WTC11 (cell line): ENCODE measurements at regions not wholly inside any gene's neighbourhood (a gene's known extent, or its start where the extent isn't known, plus 50 kb on each side); places are given as distances from the start of the nearest gene placed in this dataset.

Experiments used
- ATAC-seq: fragments of 200-7000 bp; cut with Tn5 transposase; 2 replicates; pipeline ENCODE4 v1.10.0; 2021; ENCODE audit warnings: mild to moderate bottlenecking, moderate library complexity
- CTCF ChIA-PET: fragments of 300-600 bp; sonication (Branson Sonifier 250); formaldehyde crosslinking; loops from one replicate; lab custom pipeline; 2021; ENCODE audit warnings: antibody characterized with exemption; lab: Charles Lee
- POLR2A ChIA-PET: fragments of 350-600 bp; sonication (Branson Sonifier 250); formaldehyde crosslinking; loops from one replicate; lab custom pipeline; 2021; ENCODE audit warnings: antibody characterized with exemption; lab: Charles Lee
- DNase-seq: peaks from one replicate; pipeline ENCODE4 v3.0.0; 2021; ENCODE audit warnings: low spot score
- H3K27ac Mint-ChIP-seq: 2 replicates; pipeline ENCODE4 v1.8.0; 2021; ENCODE audit warnings: mixed read lengths
- H3K27me3 Mint-ChIP-seq: 2 replicates; pipeline ENCODE4 v1.8.0; 2021; ENCODE audit warnings: low read depth, mild to moderate bottlenecking, moderate library complexity, mixed read lengths
- H3K36me3 Mint-ChIP-seq: 2 replicates; pipeline ENCODE4 v1.8.0; 2021; ENCODE audit warnings: mixed read lengths
- H3K4me1 Mint-ChIP-seq: 2 replicates; pipeline ENCODE4 v1.8.0; 2022; ENCODE audit warnings: mixed read lengths
- H3K4me3 Mint-ChIP-seq: 2 replicates; pipeline ENCODE4 v1.8.0; 2021; ENCODE audit warnings: mild to moderate bottlenecking, moderate library complexity, mixed read lengths
- H3K9me3 Mint-ChIP-seq: 2 replicates; pipeline ENCODE4 v1.8.0; 2021; ENCODE audit warnings: mixed read lengths
- CBFB ChIP-seq: sonication (generic); formaldehyde crosslinking; IDR thresholded peaks from 2 replicates; pipeline ENCODE4 v1.8.1; 2022; ENCODE audit warnings: mild to moderate bottlenecking, low read depth, missing genetic modification reagents
- CREB1 ChIP-seq: sonication (generic); formaldehyde crosslinking; IDR thresholded peaks from 2 replicates; pipeline ENCODE4 v1.8.0; 2023; ENCODE audit warnings: mild to moderate bottlenecking, missing genetic modification reagents
- GABPB1 ChIP-seq: sonication (generic); formaldehyde crosslinking; IDR thresholded peaks from 2 replicates; pipeline ENCODE4 v1.8.1; 2023; ENCODE audit warnings: mild to moderate bottlenecking, missing genetic modification reagents
- IRF2 ChIP-seq: sonication (generic); formaldehyde crosslinking; IDR thresholded peaks from 2 replicates; pipeline ENCODE4 v1.8.0; 2022; ENCODE audit warnings: low read depth, missing genetic modification reagents, borderline replicate concordance
- MYBL2 ChIP-seq: sonication (generic); formaldehyde crosslinking; IDR thresholded peaks from 2 replicates; pipeline ENCODE4 v1.8.1; 2023; ENCODE audit warnings: mild to moderate bottlenecking, moderate library complexity, missing genetic modification reagents
- NR2C2 ChIP-seq: sonication (generic); formaldehyde crosslinking; IDR thresholded peaks from 2 replicates; pipeline ENCODE4 v1.8.0; 2022; ENCODE audit warnings: mild to moderate bottlenecking, missing genetic modification reagents
- RELA ChIP-seq: sonication (generic); formaldehyde crosslinking; IDR thresholded peaks from 2 replicates; pipeline ENCODE4 v1.8.1; 2022; ENCODE audit warnings: missing genetic modification reagents, mild to moderate bottlenecking, borderline replicate concordance
- SMAD3 ChIP-seq: sonication (generic); formaldehyde crosslinking; IDR thresholded peaks from 2 replicates; pipeline ENCODE4 v1.8.0; 2022; ENCODE audit warnings: missing genetic modification reagents, mild to moderate bottlenecking, borderline replicate concordance
- TCF7 ChIP-seq: sonication (generic); formaldehyde crosslinking; IDR thresholded peaks from 2 replicates; pipeline ENCODE4 v1.8.0; 2022; ENCODE audit warnings: mild to moderate bottlenecking, low read depth, missing genetic modification reagents, moderate library complexity
- TEAD4 ChIP-seq: sonication (generic); formaldehyde crosslinking; IDR thresholded peaks from 2 replicates; pipeline ENCODE4 v1.8.0; 2022; ENCODE audit warnings: mild to moderate bottlenecking, missing genetic modification reagents
- TP53 ChIP-seq: sonication (generic); formaldehyde crosslinking; IDR thresholded peaks from 2 replicates; pipeline ENCODE4 v1.8.1; 2023; ENCODE audit warnings: mild to moderate bottlenecking, missing genetic modification reagents
- ZBTB21 ChIP-seq: sonication (generic); formaldehyde crosslinking; IDR thresholded peaks from 2 replicates; pipeline ENCODE4 v1.8.1; 2023; ENCODE audit warnings: mild to moderate bottlenecking, missing genetic modification reagents, borderline replicate concordance
- ZNF138 ChIP-seq: sonication (generic); formaldehyde crosslinking; conservative IDR thresholded peaks from 2 replicates; pipeline ENCODE4 v1.8.1; 2022; ENCODE audit warnings: mild to moderate bottlenecking, moderate library complexity, missing genetic modification reagents
- ZNF416 ChIP-seq: fragments of 250-450 bp; sonication (Bioruptor Pico); IDR thresholded peaks from 2 replicates; pipeline ENCODE4 v1.9.0; 2021; ENCODE audit warnings: mild to moderate bottlenecking, inconsistent platforms
- TF ChIP-seq, protein P1 (sequence below): fragments of 250-450 bp; sonication (Bioruptor Pico); conservative IDR thresholded peaks from 2 replicates; pipeline ENCODE4 v1.9.0; 2021; ENCODE audit warnings: mild to moderate bottlenecking
- TF ChIP-seq, protein P2 (sequence below): sonication (generic); formaldehyde crosslinking; IDR thresholded peaks from 2 replicates; pipeline ENCODE4 v1.8.1; 2023; ENCODE audit warnings: mild to moderate bottlenecking, moderate library complexity, missing genetic modification reagents
- TF ChIP-seq, protein P3 (sequence below): sonication (generic); formaldehyde crosslinking; IDR thresholded peaks from 2 replicates; pipeline ENCODE4 v1.8.1; 2023; ENCODE audit warnings: mild to moderate bottlenecking, missing genetic modification reagents, moderate library complexity
- TF ChIP-seq, protein P4 (sequence below): sonication (generic); formaldehyde crosslinking; IDR thresholded peaks from 2 replicates; pipeline ENCODE4 v1.8.1; 2022; ENCODE audit warnings: missing genetic modification reagents, borderline replicate concordance

DNA sequence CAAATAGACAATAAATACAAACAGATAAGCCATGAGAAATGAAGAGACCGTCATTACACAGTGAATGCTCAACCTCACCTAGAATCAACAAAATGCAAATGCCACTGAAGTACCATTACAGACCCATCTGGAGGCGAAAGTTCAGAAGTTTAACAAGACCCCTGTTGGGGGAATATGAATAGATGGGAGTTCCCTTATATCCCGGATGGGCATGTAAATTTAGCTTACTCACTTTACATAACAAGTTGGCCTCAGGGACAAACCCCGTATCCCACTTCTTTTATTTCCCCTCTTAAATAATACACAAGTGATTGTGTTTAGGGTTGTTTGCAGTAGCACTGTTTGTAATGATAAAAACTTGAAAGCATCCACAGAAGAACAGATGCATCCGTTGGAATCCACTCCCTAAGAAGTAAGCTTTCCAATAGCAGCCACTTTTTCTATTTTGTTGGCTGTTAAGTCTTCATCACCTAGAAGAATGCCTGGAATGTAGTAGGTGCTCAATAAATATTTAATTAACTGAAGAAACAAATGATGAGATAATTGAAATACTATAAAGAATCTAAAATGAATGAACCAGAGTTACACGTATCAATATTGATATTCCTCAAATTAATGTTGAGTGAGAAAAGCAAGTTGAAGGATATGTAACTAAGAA lies 1076.3 kb upstream of the TENM3 start (continued):
- TF ChIP-seq, protein P1, sequence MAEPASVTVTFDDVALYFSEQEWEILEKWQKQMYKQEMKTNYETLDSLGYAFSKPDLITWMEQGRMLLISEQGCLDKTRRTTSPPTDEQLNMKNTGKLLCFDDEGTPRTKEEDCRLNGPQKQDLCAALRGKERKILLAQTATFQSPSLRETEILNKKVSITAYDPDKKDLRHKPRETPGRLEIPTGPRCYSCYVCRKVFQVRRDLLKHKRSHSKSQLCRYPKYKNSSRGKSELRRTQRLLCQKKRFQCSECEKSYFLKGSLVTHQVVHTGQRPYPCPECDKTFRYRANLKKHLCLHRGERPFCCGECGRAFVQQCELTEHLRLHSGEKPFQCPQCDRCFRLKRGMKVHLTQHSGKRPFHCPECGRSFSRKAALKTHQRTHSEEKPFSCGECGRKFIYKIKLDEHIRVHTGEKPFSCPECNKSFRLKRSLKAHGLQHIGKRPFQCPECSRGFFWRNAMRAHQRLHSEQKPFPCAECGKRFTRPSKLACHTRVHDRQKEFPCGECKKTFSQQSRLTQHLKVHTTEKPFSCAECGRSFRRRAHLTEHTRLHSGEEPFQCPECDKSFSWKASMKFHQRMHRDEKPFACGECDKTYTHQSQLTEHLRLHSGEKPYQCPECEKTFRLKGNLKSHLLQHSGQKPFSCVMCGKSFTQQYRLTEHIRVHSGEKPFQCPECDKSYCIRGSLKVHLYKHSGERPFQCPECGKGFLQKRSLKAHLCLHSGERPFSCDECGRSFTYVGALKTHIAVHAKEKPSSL (CRISPR knock-in tag): no peak
- TF ChIP-seq, protein P2, sequence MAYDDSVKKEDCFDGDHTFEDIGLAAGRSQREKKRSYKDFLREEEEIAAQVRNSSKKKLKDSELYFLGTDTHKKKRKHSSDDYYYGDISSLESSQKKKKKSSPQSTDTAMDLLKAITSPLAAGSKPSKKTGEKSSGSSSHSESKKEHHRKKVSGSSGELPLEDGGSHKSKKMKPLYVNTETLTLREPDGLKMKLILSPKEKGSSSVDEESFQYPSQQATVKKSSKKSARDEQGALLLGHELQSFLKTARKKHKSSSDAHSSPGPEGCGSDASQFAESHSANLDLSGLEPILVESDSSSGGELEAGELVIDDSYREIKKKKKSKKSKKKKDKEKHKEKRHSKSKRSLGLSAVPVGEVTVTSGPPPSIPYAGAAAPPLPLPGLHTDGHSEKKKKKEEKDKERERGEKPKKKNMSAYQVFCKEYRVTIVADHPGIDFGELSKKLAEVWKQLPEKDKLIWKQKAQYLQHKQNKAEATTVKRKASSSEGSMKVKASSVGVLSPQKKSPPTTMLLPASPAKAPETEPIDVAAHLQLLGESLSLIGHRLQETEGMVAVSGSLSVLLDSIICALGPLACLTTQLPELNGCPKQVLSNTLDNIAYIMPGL: no peak
- no peak for TF ChIP-seq CREB1
- no peak for TF ChIP-seq TP53

DNA sequence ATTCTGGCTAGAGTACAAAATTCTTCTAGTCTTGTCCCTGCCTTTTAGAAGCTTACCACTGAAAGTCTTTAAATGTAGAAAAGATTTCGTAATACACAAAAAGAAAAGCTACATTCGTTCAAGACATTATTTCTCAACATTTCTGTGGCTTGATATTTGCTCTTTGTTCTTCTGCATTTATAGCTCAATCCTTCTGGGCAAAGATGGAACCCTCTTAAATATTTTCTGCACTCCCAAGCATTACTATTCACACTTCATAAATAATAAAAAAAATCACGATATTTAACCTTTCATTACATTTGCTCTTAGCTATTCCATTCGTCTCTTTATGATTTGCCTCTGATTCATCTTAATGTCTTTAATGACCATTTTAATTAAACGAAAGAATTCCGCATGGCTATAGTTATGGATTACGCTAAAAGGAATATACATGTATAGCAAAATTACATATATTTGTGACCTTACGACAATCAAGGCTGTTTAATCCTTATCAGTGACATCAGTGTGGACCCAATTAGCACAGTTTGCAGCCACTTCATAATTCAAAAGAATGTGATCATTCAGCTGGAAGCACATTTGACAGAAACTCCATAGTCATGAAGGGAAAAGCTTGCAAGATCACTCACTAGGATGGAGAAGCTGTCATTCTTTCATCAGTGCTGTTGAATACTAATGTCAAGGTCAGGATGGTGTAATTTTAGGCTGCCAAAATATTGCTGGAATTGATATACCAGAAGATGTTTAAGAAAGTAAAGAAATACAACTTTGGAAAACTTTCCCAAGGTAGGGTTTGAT lies 1075.0 kb upstream of the TENM3 start:
- Mint-ChIP-seq H3K4me3 (no peak overlapping the region), H3K4me1 (peaks cover 26% of the 10 kb centered on the region), H3K27me3 (peaks cover 83% of the 10 kb centered on the region), H3K9me3 (0 out of 2 replicates have a peak, but pooled peaks cover 5% of the 10 kb centered on the region), H3K27ac (no peak overlapping the region), H3K36me3 (no peaks in the 10 kb centered on the region)
- ChIA-PET CTCF (no interaction called here), POLR2A (no interaction called here)
- no peak for DNase-seq
- TF ChIP-seq TCF7 (CRISPR knock-in tag) (no peak), SMAD3 (no peak), NR2C2 (no peak), TP53 (no peak), TEAD4 (CRISPR knock-in tag) (no peak)
- no peak for ATAC-seq

DNA sequence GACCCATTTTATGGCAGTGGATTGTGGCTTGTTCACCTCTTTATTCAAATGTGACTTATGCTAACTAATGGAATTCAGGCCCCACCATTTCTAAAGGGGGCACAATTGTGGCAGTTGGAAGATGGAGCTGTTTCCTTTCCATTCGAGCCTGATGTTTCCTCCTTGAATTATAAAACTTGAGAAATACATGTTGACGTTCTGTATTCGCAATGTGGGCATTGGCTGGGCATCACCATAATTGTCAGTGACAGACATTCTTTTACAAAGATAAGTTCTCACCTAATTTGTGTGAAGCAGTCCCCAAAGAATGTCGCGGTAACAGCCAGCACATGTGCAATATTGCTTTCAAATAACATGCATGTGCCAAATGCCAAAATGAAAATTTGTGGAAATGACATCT lies 1070.2 kb upstream of the TENM3 start:
- ATAC-seq: no peak
- no peak overlapping the region for H3K4me3 Mint-ChIP-seq
- H3K27ac Mint-ChIP-seq: no peak overlapping the region

More for the DNA sequence above, 1070.2 kb upstream of the TENM3 start:
- TF ChIP-seq ZBTB21 (CRISPR knock-in tag) (no peak), MYBL2 (CRISPR knock-in tag) (no peak), IRF2 (CRISPR knock-in tag) (no peak), ZNF416 (CRISPR knock-in tag) (no peak), RELA (no peak), CBFB (no peak), SMAD3 (no peak), GABPB1 (no peak), ZNF138 (CRISPR knock-in tag) (no peak)
- TF ChIP-seq, protein P3, sequence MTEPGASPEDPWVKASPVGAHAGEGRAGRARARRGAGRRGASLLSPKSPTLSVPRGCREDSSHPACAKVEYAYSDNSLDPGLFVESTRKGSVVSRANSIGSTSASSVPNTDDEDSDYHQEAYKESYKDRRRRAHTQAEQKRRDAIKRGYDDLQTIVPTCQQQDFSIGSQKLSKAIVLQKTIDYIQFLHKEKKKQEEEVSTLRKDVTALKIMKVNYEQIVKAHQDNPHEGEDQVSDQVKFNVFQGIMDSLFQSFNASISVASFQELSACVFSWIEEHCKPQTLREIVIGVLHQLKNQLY (CRISPR knock-in tag): no peak
- TF ChIP-seq, protein P4, sequence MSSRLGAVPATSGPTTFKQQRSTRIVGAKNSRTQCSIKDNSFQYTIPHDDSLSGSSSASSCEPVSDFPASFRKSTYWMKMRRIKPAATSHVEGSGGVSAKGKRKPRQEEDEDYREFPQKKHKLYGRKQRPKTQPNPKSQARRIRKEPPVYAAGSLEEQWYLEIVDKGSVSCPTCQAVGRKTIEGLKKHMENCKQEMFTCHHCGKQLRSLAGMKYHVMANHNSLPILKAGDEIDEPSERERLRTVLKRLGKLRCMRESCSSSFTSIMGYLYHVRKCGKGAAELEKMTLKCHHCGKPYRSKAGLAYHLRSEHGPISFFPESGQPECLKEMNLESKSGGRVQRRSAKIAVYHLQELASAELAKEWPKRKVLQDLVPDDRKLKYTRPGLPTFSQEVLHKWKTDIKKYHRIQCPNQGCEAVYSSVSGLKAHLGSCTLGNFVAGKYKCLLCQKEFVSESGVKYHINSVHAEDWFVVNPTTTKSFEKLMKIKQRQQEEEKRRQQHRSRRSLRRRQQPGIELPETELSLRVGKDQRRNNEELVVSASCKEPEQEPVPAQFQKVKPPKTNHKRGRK (CRISPR knock-in tag): no peak
- Mint-ChIP-seq H3K27me3 (peaks cover 43% of the 10 kb centered on the region), H3K9me3 (0 out of 2 replicates have a peak, but pooled peaks cover 5% of the 10 kb centered on the region), H3K4me1 (peaks cover 12% of the 10 kb centered on the region), H3K36me3 (no peaks in the 10 kb centered on the region)
- CTCF ChIA-PET: no interaction called here
- DNase-seq: no peak
- POLR2A ChIA-PET: no interaction called here
